Endothelial cell of umbilical vein (primary cell): ENCODE measurements at regions not wholly inside any gene's neighbourhood (a gene's known extent, or its start where the extent isn't known, plus 50 kb on each side); places are given as distances from the start of the nearest gene placed in this dataset.
"Not testable (repeated sequence)": the region's sequence is repeated elsewhere in the genome, so short reads cannot be mapped to it uniquely, and the experiment has no call there.

Experiments
- BruUV-seq: library from RNA; stranded (reverse); fragments of 400-500 nt; replicated peaks from 2 replicates; lab custom pipeline; 2021; lab: Mats Ljungman, UMichigan
- CTCF ChIA-PET: fragments of 300-600, 350-600 bp; sonication (Branson Sonifier 250); formaldehyde crosslinking; loops from one replicate; lab custom pipeline; 2021; ENCODE audit warnings: antibody characterized with exemption, inconsistent platforms; lab: Charles Lee
- POLR2A ChIA-PET: fragments of 300-600, 350-600 bp; sonication (Branson Sonifier 250); formaldehyde crosslinking; loops from one replicate; lab custom pipeline; 2021; ENCODE audit warnings: antibody characterized with exemption, inconsistent platforms; lab: Charles Lee
- DNase-seq: peaks from one replicate; pipeline ENCODE4 v3.0.0-alpha.2; 2011; ENCODE audit warnings: low read depth, low spot score
- FAIRE-seq: peaks from 2 replicates; lab custom pipeline; 2011; peaks lifted over from hg19 to GRCh38; lab: Jason Lieb, UNC
- H2AFZ ChIP-seq: 2 replicates; pipeline ENCODE4 v1.6.0; 2012; ENCODE audit warnings: low read depth, low read length, control low read depth, inconsistent platforms
- H3K27ac ChIP-seq: 2 replicates; pipeline ENCODE4 v1.5.1; 2011; ENCODE audit warnings: low read depth, mild to moderate bottlenecking, control low read depth, low read length, moderate library complexity; ENCODE audit not compliant: insufficient read depth
- H3K27me3 ChIP-seq, 2 experiments: 2 replicates each; pipeline versions ENCODE4 v1.6.0 to v1.6.1; 2011; ENCODE audit warnings: low read length in 2 of 2, mixed read lengths in 1 of 2; ENCODE audit not compliant: control insufficient read depth in 2 of 2, insufficient read depth in 2 of 2
- H3K36me3 ChIP-seq, 2 experiments: 2 replicates in 1 of 2; 3 replicates in 1 of 2; pipeline ENCODE4 v1.5.1; 2011; ENCODE audit warnings: low read length in 2 of 2, mild to moderate bottlenecking in 1 of 2, moderate library complexity in 1 of 2; ENCODE audit not compliant: control insufficient read depth in 2 of 2, insufficient read depth in 2 of 2; ENCODE audit errors: extremely low read depth in 1 of 2
- H3K4me1 ChIP-seq: 3 replicates; pipeline ENCODE4 v1.5.1; 2011; ENCODE audit warnings: mild to moderate bottlenecking, low read length; ENCODE audit not compliant: control insufficient read depth, insufficient read depth; ENCODE audit errors: extremely low read depth
- H3K4me2 ChIP-seq: 2 replicates; pipeline ENCODE4 v1.6.1; 2011; ENCODE audit warnings: low read length, control low read depth, mixed read lengths; ENCODE audit not compliant: insufficient read depth
- H3K4me3 ChIP-seq, 3 experiments: fragments of 200-600 bp in 1 of 3; sonication (generic), shearing (Covaris generic) in 1 of 3; replicated peaks in 1 of 3; 2 replicates each; pipeline ENCODE4 v1.5.1; 2011 to 2016; ENCODE audit warnings: control low read depth in 3 of 3, low read length in 3 of 3, mild to moderate bottlenecking in 2 of 3, inconsistent platforms in 1 of 3, low read depth in 1 of 3, moderate library complexity in 1 of 3; ENCODE audit not compliant: insufficient read depth in 1 of 3
- H3K79me2 ChIP-seq: 2 replicates; pipeline ENCODE4 v1.6.0; 2012; ENCODE audit warnings: low read length, inconsistent platforms; ENCODE audit not compliant: control insufficient read depth, insufficient read depth
- H3K9ac ChIP-seq: replicated peaks from 2 replicates; pipeline ENCODE3; 2011; ENCODE audit warnings: low read length, control low read depth; ENCODE audit not compliant: insufficient read depth; ENCODE audit errors: extremely low read depth
- H3K9me1 ChIP-seq: replicated peaks from 3 replicates; pipeline ENCODE4 v1.6.0; 2011; ENCODE audit warnings: mild to moderate bottlenecking, low read length; ENCODE audit not compliant: control insufficient read depth, insufficient read depth; ENCODE audit errors: extremely low read depth
- H3K9me3 ChIP-seq: replicated peaks from 2 replicates; pipeline ENCODE4 v1.5.1; 2012; ENCODE audit warnings: low read length, inconsistent platforms; ENCODE audit not compliant: control insufficient read depth, insufficient read depth
- H4K20me1 ChIP-seq: replicated peaks from 2 replicates; pipeline ENCODE3; 2011; ENCODE audit warnings: mild to moderate bottlenecking, low read length; ENCODE audit not compliant: control insufficient read depth, insufficient read depth; ENCODE audit errors: extremely low read depth
- dilution Hi-C: fragments of 300-500 bp; cut with MboI; formaldehyde crosslinking; loops from one replicate; pipeline ENCODE4 v1.15.0; 2019; ENCODE audit warnings: low sequenced_read_pairs; ENCODE audit not compliant: extremely low pct_ligation_motif_present
- intact Hi-C: fragments of 100-400 bp; cut with micrococcal nuclease; formaldehyde crosslinking; loops from one replicate; pipeline ENCODE4 v1.10.0; 2022

GRCh38 chr1:121530026-121530425 lies 345.3 kb downstream of the SRGAP2C start:
- BruUV-seq, H3K9me1 ChIP-seq, intact Hi-C loops, POLR2A ChIA-PET, DNase-seq, H3K79me2 ChIP-seq, H3K27me3 ChIP-seq, H3K4me3 ChIP-seq, H3K27ac ChIP-seq, CTCF ChIA-PET, H3K4me1 ChIP-seq, H4K20me1 ChIP-seq, H2AFZ ChIP-seq, dilution Hi-C loops, H3K9ac ChIP-seq, H3K9me3 ChIP-seq, FAIRE-seq, H3K36me3 ChIP-seq, H3K4me2 ChIP-seq: not testable (repeated sequence)

GRCh38 chr1:121531747-121532146 lies 347.0 kb downstream of the SRGAP2C start:
- H3K9me1 ChIP-seq, H3K4me1 ChIP-seq, H3K79me2 ChIP-seq, H2AFZ ChIP-seq, H3K27me3 ChIP-seq, DNase-seq, H4K20me1 ChIP-seq, H3K27ac ChIP-seq, CTCF ChIA-PET, H3K4me3 ChIP-seq, BruUV-seq, POLR2A ChIA-PET, intact Hi-C loops, FAIRE-seq, H3K9me3 ChIP-seq, H3K4me2 ChIP-seq, dilution Hi-C loops, H3K36me3 ChIP-seq, H3K9ac ChIP-seq: not testable (repeated sequence)

GRCh38 chr1:121538148-121538547 lies 353.4 kb downstream of the SRGAP2C start:
- H3K4me1 ChIP-seq, CTCF ChIA-PET, dilution Hi-C loops, H3K9ac ChIP-seq, H3K27me3 ChIP-seq, H3K36me3 ChIP-seq, H3K27ac ChIP-seq, DNase-seq, H2AFZ ChIP-seq, BruUV-seq, H4K20me1 ChIP-seq, POLR2A ChIA-PET, FAIRE-seq, intact Hi-C loops, H3K9me3 ChIP-seq, H3K4me2 ChIP-seq, H3K9me1 ChIP-seq, H3K4me3 ChIP-seq, H3K79me2 ChIP-seq: not testable (repeated sequence)
